ENCODE measurements at regions not wholly inside any gene's neighbourhood (a gene's known extent, or its start where the extent isn't known, plus 50 kb on each side); places are given as distances from the start of the nearest gene placed in this dataset.

DNA sequence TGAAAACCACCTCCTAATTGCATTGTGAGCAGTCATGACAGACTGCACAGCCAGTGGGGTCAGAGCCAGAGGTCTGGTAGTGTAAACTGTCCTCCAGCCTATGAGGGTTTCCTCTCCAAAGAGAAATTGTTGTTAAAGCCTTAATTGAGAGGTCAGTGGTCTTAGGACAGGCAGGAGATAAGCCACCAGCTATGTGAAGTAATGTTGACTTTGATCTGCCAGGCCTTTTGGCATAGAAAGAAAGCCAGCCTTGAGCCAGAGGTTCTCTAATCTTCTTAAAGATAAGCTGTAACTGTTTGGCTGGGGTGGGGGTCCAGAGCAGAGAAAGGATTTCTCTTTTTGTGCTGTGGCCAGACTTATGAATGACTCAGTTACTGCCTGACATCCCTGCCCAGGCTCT lies 248.4 kb downstream of the WDR11 start:
- no peak for DNase-seq (ENCODE audit: low spot score)

DNA sequence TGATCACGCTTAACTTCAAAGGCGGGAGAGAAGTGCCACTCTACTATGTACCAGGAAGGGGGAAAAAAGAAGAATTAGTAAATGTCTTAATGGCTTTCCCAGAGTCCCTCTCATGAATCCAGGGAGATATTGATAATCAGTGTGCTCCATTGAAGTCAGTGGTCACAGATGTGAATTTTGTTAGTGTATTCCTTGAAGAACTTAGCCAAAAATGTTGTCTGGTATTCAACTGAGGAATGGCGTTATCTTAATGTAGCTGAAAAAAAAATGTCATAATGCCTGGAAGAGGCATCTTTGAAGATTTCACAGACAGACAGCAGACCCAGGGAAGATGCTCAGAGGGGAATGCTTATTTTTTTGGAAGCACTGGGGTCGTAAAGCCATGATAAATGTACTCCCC lies 250.4 kb downstream of the WDR11 start:
- DNase-seq (ENCODE audit: low spot score), result no peak

DNA sequence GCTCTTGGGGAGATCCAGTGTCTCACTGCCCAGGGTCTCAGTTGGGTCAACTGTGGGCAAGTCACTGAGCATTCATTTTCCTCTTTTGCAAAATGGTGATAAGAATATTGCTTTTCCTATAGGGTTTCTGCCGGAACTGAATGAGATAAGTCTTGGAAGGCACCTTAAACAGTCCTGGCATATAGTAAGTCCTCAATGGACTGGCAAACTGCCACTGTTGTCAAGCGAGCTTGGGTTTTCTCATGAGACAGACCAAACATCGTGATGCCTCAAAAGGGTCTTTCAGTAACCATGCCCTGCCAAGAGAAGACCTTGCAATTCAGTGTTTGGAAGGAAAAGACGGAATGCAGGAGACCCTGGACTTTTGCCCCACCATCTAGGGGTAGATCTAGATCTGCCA lies 251.5 kb downstream of the WDR11 start:
- no peak for DNase-seq (ENCODE audit: low spot score)

DNA sequence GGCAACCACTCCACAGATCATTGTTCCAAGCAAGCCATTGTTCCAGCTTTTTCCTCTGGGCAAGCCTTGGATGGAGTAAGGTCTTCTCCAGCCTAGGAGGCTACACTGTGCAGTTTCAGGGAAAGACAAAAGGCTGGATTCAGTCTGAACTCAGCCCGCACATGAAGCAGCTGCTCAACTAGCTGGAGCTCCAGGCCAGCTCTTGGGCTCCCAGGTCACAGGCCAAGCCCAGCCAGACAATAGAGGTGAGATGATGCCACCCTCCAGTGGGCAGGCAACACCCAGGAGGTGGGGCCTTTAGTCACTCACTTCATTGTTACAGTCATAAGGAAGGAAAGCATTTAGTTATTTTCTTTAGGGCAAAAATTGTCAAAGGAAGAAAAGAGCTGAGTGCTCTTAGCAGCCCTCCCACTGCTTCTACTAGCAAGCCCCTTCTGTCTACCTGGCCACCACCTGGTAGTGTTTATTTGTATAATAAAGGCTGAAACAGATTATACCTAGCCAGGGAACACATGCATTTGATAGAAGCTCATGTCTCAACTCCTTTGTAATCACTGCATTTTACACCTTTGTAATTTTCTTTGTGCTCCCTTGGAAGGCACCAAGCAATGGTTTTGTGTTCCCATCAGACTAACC lies 253.4 kb downstream of the WDR11 start:
- no peak for DNase-seq (ENCODE audit: low spot score)

DNA sequence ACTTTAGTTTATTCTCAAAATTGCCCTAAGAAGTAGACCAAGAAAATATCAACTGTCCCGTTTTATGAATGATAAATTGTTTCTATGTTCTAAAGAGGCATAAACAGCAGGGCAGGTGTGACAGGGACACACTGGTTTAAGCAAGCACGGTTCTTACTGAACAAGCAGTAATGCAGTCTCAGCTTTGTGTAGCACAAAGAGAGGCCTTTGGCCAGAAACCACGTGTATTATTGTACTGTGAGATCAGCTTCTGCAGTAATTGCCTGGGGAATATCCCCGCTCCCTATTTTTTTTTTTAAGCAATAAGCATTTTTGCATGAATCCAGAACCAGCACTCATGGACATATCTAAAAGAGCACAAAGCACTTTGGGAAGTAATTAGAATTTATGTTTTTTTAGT lies 255.4 kb downstream of the WDR11 start:
- no peak for DNase-seq (ENCODE audit: low spot score)

DNA sequence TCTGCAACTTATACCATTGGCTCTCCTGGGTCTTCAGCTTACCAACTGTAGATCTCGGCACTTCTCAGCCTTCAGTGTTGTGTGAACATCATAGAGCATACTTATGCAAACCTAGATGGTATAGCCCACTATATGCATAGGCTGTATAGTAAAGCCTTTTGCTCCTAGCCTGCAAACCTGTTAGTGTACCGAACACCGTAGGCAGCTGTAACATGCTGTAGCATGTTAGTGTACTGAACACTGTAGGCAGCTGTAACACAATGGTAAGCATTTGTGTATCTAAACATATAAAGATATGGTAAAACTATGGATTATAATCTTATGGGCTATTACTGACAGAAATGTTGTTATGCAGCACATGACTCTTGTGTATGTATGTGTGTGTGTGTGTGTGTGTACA lies 256.9 kb downstream of the WDR11 start:
- DNase-seq (ENCODE audit: low spot score), result no peak

DNA sequence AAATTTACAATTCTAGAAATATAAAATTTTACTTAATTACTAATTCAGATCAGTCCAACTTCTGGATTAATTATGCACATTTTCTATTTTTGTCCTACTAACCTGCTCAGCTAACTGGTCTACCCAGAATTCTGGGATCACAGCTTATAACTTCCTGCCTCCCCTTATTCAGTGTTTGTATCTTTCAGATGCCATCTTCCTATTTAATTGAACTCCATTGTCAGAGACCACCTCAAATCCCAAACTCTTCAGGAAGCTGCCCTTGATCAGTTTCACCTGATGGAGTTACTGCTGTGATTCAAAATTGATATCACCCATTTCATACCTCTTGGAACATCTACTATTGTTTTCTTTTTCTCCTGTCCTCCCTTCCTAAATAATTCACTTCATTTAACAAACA lies 259.2 kb downstream of the WDR11 start:
- DNase-seq (ENCODE audit: low spot score), result no peak

DNA sequence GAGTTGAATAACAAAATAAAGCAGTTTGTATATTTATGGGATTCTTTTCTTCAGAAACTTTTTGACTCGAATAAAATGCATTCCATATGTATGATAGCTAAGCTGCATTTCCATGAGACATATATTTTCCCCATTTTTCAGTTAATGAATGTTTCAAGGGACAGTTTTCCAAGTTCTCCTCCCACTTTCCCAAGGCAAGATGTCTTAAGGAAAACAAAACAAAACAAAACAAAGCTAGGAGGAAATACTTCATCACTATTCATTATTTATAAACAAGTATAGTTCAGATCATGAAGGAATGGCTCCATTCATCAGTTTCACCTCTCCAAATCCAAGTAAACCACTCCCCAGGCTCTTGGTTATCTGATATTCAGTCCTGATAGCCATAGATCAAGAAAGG lies 261.0 kb downstream of the WDR11 start:
- no peak for DNase-seq (ENCODE audit: low spot score)

DNA sequence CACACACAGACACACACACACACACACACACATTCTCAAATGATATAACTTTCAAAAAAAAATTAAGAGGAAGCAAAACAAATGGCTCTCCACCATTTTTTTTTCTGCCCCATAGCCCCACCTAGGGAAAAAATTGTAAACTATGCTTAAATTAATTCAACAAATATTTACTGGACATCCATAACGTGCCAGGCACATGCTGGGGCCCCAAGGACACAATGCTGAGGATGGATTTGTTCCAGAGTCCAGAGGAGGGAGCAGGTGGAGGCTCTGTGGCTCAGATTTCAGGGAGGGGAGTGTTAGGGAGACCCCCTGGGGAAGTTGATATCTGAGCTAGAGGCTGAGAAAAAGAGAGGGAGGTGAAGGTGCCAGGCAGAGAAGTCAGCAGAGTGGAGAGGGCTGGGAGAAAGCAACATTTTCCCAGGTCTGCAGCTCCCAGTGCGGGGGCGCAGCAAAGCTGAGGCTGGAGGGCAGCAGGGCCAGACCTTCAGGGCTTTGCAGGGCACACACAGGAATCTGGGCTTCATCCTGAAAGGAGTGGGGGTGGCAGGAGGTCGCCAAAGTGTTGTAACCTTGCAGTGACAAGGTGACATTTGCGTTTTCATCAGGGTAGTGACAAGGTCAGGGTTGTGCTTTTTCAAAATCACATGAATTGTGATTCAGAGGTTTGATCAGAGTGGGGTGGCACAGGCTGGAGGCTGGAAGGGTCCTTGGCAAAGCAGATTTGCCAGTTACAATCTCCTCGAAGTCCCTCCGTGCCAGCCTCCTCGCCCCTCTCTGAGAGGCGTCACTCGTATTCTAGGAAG lies 261.6 kb downstream of the WDR11 start:
- DNase-seq (ENCODE audit: low spot score), result no peak

DNA sequence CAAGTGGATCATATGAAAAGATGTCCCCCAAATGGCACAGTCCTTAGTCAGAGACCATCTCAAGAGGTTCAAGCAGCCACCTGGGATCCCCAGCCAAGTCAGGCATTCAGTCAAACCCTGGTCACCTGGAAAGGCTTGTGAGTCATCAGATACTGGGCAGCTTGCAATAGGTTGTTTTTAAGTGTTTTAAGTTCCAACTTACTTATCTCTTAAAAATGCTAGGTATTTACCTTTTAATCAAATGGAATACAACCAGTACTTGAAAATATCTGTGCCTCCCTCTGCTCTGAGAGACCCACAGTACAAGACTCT lies 262.2 kb downstream of the WDR11 start:
- DNase-seq (ENCODE audit: low spot score), result no peak

DNA sequence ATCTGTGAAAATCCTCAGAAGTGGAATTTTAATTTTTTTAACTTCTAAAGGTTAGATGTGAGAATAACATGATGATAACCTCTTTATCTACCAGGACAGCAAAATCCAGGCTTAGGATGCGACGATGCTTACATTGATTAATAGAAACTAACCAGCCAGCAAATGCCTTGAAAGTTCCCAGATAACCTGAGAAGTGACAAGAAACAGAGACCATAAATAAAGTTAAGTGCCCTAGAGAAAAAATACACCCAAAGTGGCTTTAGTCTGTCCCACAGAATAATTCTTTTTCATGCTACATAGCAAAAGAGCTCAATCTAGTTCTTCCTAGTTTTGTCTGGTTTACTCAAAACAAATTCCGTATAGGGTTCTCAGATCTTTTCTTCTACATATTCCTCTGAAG lies 262.7 kb downstream of the WDR11 start:
- no peak for DNase-seq (ENCODE audit: low spot score)

DNA sequence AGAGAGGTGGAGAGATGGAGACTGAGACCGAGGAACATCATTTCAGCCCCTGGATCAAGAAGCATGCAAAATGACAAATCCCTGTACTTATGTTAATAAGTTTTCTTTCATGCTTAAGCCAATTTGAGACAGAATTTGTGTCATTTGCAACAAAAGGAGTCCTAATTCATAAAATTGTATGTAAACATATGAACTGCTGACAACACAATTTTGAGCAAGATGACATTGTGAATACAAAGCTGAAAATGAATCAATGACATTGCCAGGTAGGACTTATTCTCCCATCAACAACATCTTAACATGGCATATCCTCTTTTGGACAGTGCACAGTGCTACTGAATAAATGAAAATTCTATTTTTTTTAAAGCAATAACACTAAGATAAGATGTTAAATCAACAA lies 264.0 kb downstream of the WDR11 start:
- DNase-seq (ENCODE audit: low spot score), result no peak

DNA sequence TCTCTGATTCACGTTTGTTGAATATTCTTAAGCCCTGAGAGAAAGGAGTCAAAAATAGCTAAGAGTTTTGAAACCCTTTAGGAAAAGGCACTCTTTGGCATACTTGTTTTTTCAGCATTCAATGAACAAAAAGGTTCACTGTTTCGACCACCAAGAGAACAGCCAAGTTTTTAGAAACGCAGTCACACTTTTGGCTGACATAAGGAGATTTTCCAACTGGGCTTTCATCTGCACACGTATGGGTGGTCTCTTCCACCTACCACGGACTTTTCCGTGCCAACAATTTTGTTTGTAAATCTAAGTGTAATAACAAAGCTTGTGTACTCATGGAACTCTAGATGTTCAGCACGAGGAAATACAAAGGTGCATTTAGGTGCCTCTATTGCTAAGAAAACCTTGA lies 270.3 kb downstream of the WDR11 start:
- DNase-seq (ENCODE audit: low spot score), result no peak

DNA sequence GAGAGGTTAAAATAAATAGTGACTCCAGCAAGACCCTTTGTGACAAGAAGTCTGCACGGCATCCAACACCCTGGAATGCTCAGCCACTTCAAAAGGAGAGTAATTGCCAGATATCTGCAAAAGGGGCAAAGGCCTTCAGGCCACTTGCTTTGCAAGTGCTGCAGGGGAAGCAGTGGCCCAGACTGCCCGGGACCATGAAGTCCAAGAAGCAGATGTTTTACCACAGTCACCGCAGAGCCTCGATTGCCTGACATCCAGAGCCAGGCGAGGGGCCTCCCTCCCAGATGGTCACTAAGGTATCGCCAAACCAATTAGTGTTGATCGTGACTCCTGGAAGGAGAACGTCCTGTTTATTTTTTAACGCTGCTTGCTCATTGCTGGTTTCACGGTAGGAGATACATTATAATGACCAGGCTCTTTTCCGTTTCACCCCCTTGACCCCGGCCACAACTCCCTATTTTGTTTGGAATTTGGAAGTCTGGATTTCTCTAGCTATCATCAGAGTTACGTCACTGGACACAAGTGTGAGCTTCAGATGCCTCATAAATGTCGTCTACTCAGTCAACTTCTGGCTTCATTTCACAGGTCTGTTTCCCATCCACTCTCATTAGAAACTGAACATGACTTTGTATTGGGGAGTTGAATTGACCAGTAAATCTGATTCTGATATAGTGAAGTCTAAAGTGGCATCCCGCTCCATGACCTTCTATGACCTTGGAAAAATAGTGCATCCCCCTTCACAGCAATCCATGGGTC lies 276.2 kb downstream of the WDR11 start:
- no peak for DNase-seq (ENCODE audit: low spot score)

DNA sequence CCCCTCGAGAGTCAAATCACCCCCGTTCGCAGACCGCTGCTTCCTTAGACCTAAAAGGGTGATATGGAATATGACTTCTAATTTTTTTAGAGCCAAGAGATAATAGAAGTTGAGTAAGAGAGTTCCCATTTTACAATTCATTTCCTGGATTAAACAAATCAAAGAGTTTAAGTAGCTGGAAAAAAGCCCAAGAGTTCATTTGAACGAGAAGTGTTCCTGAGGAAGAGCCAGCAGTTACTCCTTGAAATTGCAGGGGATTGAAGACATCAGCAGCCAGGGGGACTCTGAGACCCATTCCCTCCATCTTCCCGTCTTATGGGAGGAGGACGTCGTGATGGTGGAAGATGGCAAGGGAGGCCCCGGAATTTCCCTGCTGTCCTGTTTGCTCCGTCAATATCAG lies 277.0 kb downstream of the WDR11 start:
- no peak for DNase-seq (ENCODE audit: low spot score)

DNA sequence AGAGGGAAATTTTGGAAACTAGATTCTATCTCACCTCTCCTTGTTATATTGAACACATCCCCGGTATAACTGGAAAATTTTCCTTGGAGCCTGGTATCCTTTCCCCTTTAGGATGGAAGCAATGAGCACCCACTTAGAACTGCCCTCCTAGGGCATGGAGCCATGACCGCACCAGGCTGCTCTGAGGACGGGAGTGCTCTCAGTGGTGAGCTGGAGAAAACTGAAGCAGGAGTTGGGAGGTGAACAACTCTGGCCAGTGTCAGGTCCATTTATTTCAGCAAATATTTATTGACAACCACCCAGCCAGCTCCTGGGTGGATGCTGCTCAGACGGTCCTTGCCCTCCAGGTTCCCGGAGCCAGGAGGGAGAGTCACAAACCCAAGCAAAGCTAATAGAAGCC lies 278.1 kb downstream of the WDR11 start:
- DNase-seq (ENCODE audit: low spot score), result no peak

DNA sequence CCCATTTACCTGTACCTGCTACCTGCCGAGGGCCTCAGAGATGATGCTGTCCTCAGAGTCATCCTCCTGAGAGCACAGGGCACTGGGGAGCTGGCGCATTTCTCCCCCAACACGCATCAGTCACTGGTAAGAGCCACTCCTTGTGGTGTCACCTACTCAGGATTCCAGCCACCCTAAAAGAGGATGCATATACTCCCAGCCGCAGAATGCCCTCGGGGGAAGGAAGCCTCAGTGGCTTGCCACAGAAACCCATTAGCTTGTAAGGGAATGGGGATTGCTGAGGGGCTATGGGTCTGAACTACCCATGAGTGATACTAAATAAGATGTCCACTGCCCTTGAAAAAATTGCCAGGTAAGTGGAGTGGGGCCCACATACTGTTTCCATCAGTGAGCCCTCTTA lies 279.2 kb downstream of the WDR11 start:
- DNase-seq (ENCODE audit: low spot score), result no peak

DNA sequence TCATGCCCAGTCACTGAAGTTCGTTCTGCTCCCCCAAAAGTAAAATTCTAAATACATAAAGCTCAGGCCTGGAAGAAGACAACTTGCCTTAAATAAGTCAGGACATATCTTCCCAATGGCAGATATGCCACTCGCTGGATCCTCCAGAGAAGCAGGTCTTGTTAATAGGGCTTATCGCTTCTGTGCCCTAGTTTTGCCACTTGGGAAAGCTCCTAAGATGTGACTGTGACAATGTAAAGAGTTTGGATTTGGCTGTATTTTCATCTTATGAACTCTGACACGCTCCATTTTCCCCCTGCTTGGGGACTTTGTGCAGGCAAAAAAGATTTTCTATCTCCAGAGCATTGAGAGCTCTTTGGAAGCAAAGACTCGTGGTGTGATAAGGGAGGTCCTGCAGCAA lies 279.9 kb downstream of the WDR11 start:
- no peak for DNase-seq (ENCODE audit: low spot score)

DNA sequence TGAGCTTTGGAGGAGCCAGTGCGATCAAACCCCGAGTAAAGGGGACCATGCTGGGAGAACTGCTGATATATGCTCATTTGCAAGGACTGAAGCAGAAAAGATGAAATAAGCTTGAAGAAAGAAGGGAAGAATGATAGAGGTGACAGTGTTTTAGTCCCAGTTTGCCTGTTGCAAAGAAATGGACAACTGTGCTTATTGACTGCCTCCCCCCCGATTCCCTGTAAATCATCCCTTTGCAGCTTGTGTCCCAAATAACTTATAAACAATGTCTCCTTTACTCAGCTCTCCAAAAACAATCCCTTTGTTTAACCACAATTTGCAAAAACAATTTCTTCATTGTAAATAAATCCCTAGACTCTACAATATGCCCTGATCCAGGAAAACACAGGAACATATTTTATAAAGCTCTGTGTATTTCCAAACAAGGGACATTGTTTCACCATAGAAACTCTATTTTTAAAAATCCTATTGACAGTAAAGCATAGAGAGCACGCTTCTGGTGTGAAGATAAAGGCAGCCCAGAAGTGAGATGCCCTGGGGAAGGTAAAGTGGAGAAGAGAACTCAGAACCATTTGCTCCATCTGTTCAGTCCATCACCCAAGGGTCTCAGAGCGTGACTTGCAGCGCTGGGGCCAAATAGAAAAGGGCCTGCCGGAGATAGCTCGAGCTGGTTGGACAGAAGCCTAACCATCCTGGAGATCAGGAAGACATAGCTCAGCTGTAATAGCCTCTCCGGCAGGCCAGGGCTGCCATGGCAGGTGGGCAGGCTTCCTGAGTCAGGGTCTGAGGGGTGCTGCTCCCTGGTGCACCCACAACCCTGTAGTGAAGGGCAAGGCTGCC lies 280.5 kb downstream of the WDR11 start:
- no peak for DNase-seq (ENCODE audit: low spot score)

DNA sequence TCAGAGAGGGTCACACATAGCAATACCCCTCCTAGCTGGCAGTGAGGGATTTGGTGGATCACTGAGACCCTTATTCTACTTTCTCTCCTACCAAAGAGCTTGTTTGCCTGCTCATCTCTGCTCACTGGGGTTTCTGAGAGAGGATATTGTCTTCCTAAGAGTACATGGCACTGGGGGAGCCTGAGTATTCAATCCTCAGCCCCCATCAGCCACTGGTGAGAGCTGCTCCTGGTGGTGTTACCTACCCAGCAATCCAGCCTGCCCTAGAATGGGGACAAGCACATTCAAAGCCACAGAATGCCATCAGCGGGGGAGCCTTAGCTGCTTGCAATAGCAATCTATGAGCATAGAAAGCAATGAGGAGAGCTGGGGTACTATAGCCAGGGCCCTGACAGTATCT lies 281.1 kb downstream of the WDR11 start:
- DNase-seq (ENCODE audit: low spot score), result no peak

DNA sequence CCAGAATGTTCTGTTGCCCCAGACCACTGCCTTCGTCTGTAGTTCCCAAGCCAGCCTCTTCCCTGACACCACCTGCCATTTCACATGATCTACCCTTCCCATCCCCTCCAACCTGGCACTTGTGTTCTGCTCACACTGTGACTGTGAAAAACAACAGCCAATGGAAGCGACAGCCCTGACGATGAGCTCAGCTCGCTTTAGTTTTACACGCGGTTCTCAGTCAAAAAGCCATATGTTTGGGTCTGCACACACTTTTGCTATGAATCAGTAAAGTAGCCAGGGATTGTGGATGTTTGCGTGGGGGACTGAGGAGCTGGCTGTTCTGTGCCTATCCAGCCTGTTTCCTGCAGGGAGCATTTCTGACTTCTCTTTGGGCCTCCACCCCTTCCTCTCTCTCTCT lies 282.7 kb downstream of the WDR11 start:
- no peak for DNase-seq (ENCODE audit: low spot score)

DNA sequence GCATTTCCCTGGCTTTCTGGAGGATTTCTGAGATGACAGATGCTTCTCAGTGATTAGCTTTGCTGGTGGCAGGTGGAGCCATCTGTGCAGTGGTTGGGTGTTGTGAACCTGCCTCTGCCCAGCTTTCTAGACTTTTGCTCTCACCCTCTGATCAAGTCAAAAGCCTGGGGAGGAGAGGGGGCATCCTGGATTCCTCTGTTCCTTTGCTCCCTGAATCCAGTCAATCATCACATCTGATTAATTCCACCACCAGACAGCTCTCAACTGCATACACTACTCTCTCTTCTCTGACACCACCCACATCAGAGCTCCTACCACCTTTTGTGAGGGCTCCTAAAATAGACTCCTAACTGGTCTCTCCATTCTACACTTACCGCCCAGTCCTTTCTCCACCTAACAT lies 283.5 kb downstream of the WDR11 start:
- no peak for DNase-seq (ENCODE audit: low spot score)

DNA sequence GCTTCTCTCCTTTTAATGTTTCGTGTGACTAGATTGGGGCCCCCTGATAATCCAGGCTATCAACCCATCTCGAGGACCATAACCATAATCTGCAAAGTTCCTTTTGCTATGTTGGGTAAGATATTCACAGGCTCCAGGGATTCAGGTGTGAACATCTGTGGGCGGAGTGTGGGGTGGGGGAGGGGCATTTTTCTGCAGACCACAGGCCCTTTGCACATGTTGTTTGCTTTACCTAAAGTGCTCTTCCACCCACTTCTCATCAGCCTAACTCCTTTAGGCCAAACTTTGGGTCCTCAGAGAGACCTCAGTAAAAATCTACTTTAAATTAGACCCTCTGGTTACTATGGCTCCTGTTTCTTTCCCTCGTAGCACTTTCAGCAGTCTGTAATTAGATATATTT lies 284.4 kb downstream of the WDR11 start:
- DNase-seq (ENCODE audit: low spot score), result no peak
